PFSK-1 (cell line): ENCODE measurements at regions not wholly inside any gene's neighbourhood (a gene's known extent, or its start where the extent isn't known, plus 50 kb on each side); places are given as distances from the start of the nearest gene placed in this dataset.

Experiments used
- POLR2AphosphoS5 ChIP-seq: IDR thresholded peaks from 2 replicates; pipeline ENCODE4 v1.6.1; 2012; ENCODE audit warnings: low read depth, mild to moderate bottlenecking, control low read depth, low read length, moderate library complexity
- REST ChIP-seq, 2 experiments: IDR thresholded peaks; 2 replicates each; pipeline versions ENCODE4 v1.6.1 to v1.8.0; 2011 to 2012; ENCODE audit warnings: low read depth in 2 of 2, low read length in 2 of 2, control low read depth in 1 of 2, inconsistent platforms in 1 of 2, mild to moderate bottlenecking in 1 of 2, moderate library complexity in 1 of 2; ENCODE audit not compliant: insufficient read depth in 1 of 2
- SIN3A ChIP-seq: IDR thresholded peaks from 2 replicates; pipeline ENCODE4 v1.6.1; 2012; ENCODE audit warnings: mild to moderate bottlenecking, low read length, moderate library complexity, borderline replicate concordance; ENCODE audit not compliant: insufficient read depth
- TAF1 ChIP-seq: IDR thresholded peaks from 2 replicates; pipeline ENCODE4 v1.6.1; 2012; ENCODE audit warnings: low read length, control low read depth, borderline replicate concordance; ENCODE audit not compliant: insufficient read depth

GRCh38 chr2:225276207-225276606 lies 123.3 kb upstream of the NYAP2 start:
- TF ChIP-seq REST (IDR thresholded peaks at IDR 0.05; ENCODE audit: insufficient read depth in 1 of 2, low read depth in 2 of 2, low read length in 2 of 2) (no peak), POLR2AphosphoS5 (no peak), SIN3A (no peak), TAF1 (no peak)
